ENCODE measurements at regions not wholly inside any gene's neighbourhood (a gene's known extent, or its start where the extent isn't known, plus 50 kb on each side); places are given as distances from the start of the nearest gene placed in this dataset.

GRCh38 chr7:106418526-106418925 lies 133.7 kb upstream of the NAMPT start:
- Histone ChIP-seq H3K4me1 (replicated peaks in 1 of 2) (peaks cover 10 to 35% of the 10 kb centered on the region in 2 donors), H3K36me3 (replicated peaks in 1 of 2) (no peaks in the 10 kb centered on the region), H3K9me3 (replicated peaks in 1 of 3) (peaks cover 0 to 3% (median 0%) of the 10 kb centered on the region in 3 donors), H3K4me3 (no peak overlapping the region), H3K27ac (peak overlapping the region in 1 of 5 donors; percentile 57), H3K27me3 (no peaks in the 10 kb centered on the region)
- TF ChIP-seq POLR2A (IDR thresholded peaks at IDR 0.05) (no peak), CTCF (IDR thresholded peaks at IDR 0.05) (no peak)
- intact Hi-C loops (cut with DNase I), result no loop called here
- 74 to 90% (median 81%) methylated on average over 2 of the region's 2 CpGs for WGBS, 4 donors
- no peak for DNase-seq

GRCh38 chr7:106418094-106418493 lies 133.3 kb upstream of the NAMPT start:
- Histone ChIP-seq H3K36me3 (replicated peaks in 1 of 2) (no peaks in the 10 kb centered on the region), H3K9me3 (replicated peaks in 1 of 3) (peaks cover 0 to 3% (median 0%) of the 10 kb centered on the region in 3 donors), H3K4me3 (no peak overlapping the region), H3K27ac (peak overlapping the region in 1 of 5 donors; percentile 57), H3K4me1 (replicated peaks in 1 of 2) (peaks cover 10 to 35% of the 10 kb centered on the region in 2 donors), H3K27me3 (no peaks in the 10 kb centered on the region)
- DNase-seq, result peak in 2 of 7 donors; percentile 30 to 54
- TF ChIP-seq POLR2A (IDR thresholded peaks at IDR 0.05) (no peak), CTCF (IDR thresholded peaks at IDR 0.05) (no peak)
- 50 to 66% (median 54%) methylated on average over 1 of the region's 1 CpG for WGBS, 4 donors
- intact Hi-C loops (cut with DNase I), result no loop called here

GRCh38 chr7:106417273-106417902 lies 132.6 kb upstream of the NAMPT start:
- H3K27me3 ChIP-seq, result no peaks in the 10 kb centered on the region
- intact Hi-C loops (cut with DNase I), result no loop called here
- peaks cover 10 to 35% of the 10 kb centered on the region in 2 donors for H3K4me1 ChIP-seq (replicated peaks in 1 of 2)
- TF ChIP-seq CTCF (IDR thresholded peaks at IDR 0.05) (no peak), POLR2A (IDR thresholded peaks at IDR 0.05) (no peak)
- H3K27ac ChIP-seq, result peak overlapping the region in 1 of 5 donors; percentile 42
- 43 to 51% (median 47%) methylated on average over 6 of the region's 6 CpGs for WGBS, 4 donors
- DNase-seq, result peak in 1 of 7 donors; percentile 27
- H3K9me3 ChIP-seq (replicated peaks in 1 of 3), result peaks cover 0 to 3% (median 0%) of the 10 kb centered on the region in 3 donors
- H3K4me3 ChIP-seq, result no peak overlapping the region
- no peaks in the 10 kb centered on the region for H3K36me3 ChIP-seq (replicated peaks in 1 of 2)

- H3K27ac ChIP-seq, result no peak overlapping the region
- no peak for TF ChIP-seq POLR2A (IDR thresholded peaks at IDR 0.05)
- no peak for TF ChIP-seq CTCF (IDR thresholded peaks at IDR 0.05)
- no peaks in the 10 kb centered on the region for H3K27me3 ChIP-seq
- no peaks in the 10 kb centered on the region for H3K36me3 ChIP-seq (replicated peaks in 1 of 2)
- H3K9me3 ChIP-seq (replicated peaks in 1 of 3), result peaks cover 0 to 3% (median 0%) of the 10 kb centered on the region in 3 donors
- intact Hi-C loops (cut with DNase I), result no loop called here
- no peak for DNase-seq
- no peak overlapping the region for H3K4me3 ChIP-seq
- H3K4me1 ChIP-seq (replicated peaks in 1 of 2), result peaks cover 6 to 27% of the 10 kb centered on the region in 2 donors
Measured at GRCh38 chr7:106416430-106416829, 131.6 kb upstream of the NAMPT start.
